Uterus (tissue), 3 donors: ENCODE measurements at regions not wholly inside any gene's neighbourhood (a gene's known extent, or its start where the extent isn't known, plus 50 kb on each side); places are given as distances from the start of the nearest gene placed in this dataset.

Source experiments
- DNase-seq, 2 donors: peaks; one replicate each; pipeline ENCODE4 v3.0.0-alpha.2; 2019 to 2020
- H3K27ac ChIP-seq, 2 donors: fragments of 200-600 bp; sonication (generic); 1 replicate in 1 of 2; 2 replicates in 1 of 2; pipeline ENCODE4 v1.5.1; 2016 to 2018
- H3K27me3 ChIP-seq, 2 donors: fragments of 200-600 bp; sonication (generic); one replicate each; pipeline ENCODE4 v1.5.1; 2018 to 2019; ENCODE audit warnings: control low read depth in 1 of 2
- H3K36me3 ChIP-seq, 2 donors: fragments of 200-600 bp; sonication (generic); one replicate each; pipeline ENCODE4 v1.5.1; 2019; ENCODE audit warnings: control low read depth in 1 of 2
- H3K4me1 ChIP-seq, 2 donors: fragments of 200-600 bp; sonication (generic); one replicate each; pipeline ENCODE4 v1.5.1; 2018 to 2019; ENCODE audit warnings: control low read depth in 1 of 2
- H3K4me3 ChIP-seq, 2 donors: fragments of 200-600 bp; sonication (generic); 1 replicate in 1 of 2; 2 replicates in 1 of 2; pipeline ENCODE4 v1.5.1; 2018 to 2019; ENCODE audit warnings: mild to moderate bottlenecking in 1 of 2
- H3K9me3 ChIP-seq, 2 donors: fragments of 200-600 bp; sonication (generic); one replicate each; pipeline ENCODE4 v1.5.1; 2019; ENCODE audit warnings: control low read depth in 1 of 2
- POLR2A ChIP-seq, 2 donors: fragments of 450-650 bp; IDR thresholded peaks; one replicate each; pipeline ENCODE4 v1.6.1; 2016; ENCODE audit warnings: antibody characterized with exemption in 2 of 2, mild to moderate bottlenecking in 1 of 2, moderate library complexity in 1 of 2
- intact Hi-C: fragments of 100-400 bp; cut with DNase I; formaldehyde crosslinking; loops from one replicate; pipeline ENCODE4 v1.15.1; 2023; ENCODE audit warnings: low total_unique reads
- TF ChIP-seq, protein P1 (sequence below), 4 experiments: fragments of 200-600 bp in 2 of 4; fragments of 450-650 bp in 2 of 4; sonication (generic) in 2 of 4; IDR thresholded peaks; one replicate each; pipeline ENCODE4 v1.5.1; 2016 to 2019; ENCODE audit warnings: antibody characterized with exemption in 4 of 4, mild to moderate bottlenecking in 2 of 4, moderate library complexity in 1 of 4
- donor health status: DM: yes; HTN: yes; CAD: no.

DNA sequence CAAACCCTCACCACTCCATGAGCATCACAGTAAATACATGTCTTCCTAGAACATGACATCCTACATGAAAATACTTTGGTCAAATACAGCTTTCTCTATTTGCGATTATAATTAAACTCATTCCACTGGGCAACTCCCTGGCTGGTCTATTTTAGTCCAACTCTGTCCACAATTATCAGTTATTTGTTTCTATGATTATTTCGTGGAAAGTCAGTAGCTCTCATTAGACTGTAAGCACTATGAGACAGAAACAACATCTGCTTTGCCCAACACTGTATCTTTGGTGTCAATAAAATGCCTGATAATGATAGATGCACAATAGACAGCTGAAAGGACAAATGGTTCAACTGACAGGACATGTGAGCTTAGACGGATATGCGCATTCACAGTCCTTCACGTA, 292.0 kb downstream of the KLF12 start:
- H3K4me3 ChIP-seq, result no peak overlapping the region
- intact Hi-C loops, result loop anchor here (10.0 kb wide), 1 partner anchor 63 kb away; no protein-coding TSS in a partner anchor

DNA sequence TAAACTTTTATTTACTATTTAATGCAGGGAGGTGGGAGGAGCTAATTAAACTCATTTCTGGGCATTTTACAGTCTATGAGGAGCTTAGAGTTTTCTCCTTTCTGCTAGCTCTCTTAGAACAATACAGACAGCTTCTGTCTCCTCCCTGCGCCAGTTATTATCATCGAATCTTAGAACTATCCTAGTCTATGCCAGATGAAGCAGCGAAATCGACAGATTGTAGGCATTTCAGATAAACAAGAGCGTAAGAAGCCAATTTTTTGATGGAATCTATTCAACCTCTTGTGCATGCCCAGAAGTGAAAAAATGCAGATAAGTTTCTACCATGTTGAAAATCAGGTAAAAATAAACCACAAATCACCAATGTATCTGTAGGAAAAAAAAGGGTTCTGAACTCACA, 297.1 kb downstream of the KLF12 start:
- Histone ChIP-seq H3K9me3 (no peaks in the 10 kb centered on the region), H3K4me1 (no peaks in the 10 kb centered on the region), H3K27me3 (no peaks in the 10 kb centered on the region), H3K36me3 (no peaks in the 10 kb centered on the region), H3K27ac (no peak overlapping the region), H3K4me3 (no peak overlapping the region)
- DNase-seq, result no peak
- no peak for TF ChIP-seq POLR2A (IDR thresholded peaks at IDR 0.05)
- intact Hi-C loops, result no loop called here

More for the DNA sequence above, 292.0 kb downstream of the KLF12 start:
- Histone ChIP-seq H3K27me3 (no peaks in the 10 kb centered on the region), H3K36me3 (no peaks in the 10 kb centered on the region), H3K9me3 (no peaks in the 10 kb centered on the region), H3K4me1 (no peaks in the 10 kb centered on the region), H3K27ac (no peak overlapping the region)
- DNase-seq, result no peak
- no peak for TF ChIP-seq POLR2A (IDR thresholded peaks at IDR 0.05)
- TF ChIP-seq, protein P1, sequence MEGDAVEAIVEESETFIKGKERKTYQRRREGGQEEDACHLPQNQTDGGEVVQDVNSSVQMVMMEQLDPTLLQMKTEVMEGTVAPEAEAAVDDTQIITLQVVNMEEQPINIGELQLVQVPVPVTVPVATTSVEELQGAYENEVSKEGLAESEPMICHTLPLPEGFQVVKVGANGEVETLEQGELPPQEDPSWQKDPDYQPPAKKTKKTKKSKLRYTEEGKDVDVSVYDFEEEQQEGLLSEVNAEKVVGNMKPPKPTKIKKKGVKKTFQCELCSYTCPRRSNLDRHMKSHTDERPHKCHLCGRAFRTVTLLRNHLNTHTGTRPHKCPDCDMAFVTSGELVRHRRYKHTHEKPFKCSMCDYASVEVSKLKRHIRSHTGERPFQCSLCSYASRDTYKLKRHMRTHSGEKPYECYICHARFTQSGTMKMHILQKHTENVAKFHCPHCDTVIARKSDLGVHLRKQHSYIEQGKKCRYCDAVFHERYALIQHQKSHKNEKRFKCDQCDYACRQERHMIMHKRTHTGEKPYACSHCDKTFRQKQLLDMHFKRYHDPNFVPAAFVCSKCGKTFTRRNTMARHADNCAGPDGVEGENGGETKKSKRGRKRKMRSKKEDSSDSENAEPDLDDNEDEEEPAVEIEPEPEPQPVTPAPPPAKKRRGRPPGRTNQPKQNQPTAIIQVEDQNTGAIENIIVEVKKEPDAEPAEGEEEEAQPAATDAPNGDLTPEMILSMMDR (IDR thresholded peaks at IDR 0.05), result no peak

DNA sequence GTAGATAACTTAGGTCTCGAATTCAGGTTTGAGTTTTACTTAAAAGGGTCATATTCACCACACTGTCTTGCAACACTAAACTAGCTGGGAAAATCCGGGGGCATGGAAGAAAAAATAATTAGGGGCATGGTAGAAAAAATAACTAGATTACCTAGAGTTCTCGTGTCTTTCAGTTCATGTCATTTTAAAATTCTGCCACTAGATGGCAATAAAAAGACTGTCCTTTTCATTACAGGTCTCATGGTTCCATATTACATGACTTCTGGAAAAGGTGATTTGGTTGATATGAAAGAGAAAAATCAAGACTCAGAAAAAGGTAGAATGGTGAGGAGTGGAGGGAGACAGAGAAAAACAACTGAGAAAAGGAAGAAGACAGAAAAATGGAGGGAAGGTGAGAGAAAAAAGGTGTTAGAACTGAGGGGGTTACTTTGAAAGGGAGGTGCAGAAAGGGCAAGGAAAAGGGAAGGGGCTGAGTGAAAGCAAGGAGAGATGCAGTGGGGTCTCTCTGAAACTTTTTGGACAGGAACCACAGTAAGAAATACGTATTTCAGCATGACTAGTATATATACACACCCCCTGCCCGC, 299.0 kb downstream of the KLF12 start:
- Histone ChIP-seq H3K27me3 (no peaks in the 10 kb centered on the region), H3K9me3 (no peaks in the 10 kb centered on the region), H3K27ac (no peak overlapping the region), H3K36me3 (no peaks in the 10 kb centered on the region), H3K4me3 (no peak overlapping the region), H3K4me1 (no peaks in the 10 kb centered on the region)
- intact Hi-C loops, result no loop called here
- TF ChIP-seq, protein P1 (IDR thresholded peaks at IDR 0.05), result peak; percentile 54 to 66 (median 60)
- no peak for TF ChIP-seq POLR2A (IDR thresholded peaks at IDR 0.05)
- no peak for DNase-seq

DNA sequence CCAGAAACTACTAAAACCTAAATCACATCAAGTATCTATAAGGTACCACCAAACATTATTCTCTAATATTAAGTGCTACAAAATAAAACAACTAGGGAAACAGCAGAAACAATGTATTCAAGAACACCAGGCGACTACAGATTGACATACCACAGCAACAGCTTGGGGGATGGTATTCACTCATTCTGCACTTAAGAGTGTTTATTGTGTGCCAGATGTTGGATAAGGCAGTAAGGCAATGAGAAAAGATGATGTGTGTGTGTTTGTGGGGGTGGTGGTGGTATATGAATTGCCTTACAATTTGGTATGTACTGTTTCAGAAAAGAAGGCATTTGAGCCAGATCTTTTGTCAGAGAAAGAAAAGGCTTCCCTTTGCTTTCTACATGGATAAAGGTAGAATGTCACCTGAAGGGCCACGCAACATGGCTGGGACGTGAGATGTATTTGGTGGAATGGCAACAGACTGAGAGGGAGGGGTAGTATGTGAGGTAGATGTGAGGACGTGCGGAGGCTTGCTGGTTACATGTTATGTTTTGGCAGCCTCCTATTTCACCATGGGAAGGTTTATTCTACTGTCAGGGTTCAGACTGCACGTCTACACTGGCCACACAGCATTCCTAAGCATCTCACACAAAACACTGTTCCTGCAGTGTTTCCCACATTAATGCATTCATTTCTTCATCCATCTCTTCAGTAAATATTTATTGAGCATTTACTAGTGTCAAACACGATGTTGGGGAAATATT, 300.7 kb downstream of the KLF12 start:
- no peaks in the 10 kb centered on the region for H3K27me3 ChIP-seq
- TF ChIP-seq POLR2A (IDR thresholded peaks at IDR 0.05), result no peak
- TF ChIP-seq, protein P1 (IDR thresholded peaks at IDR 0.05), result no peak
- no peak overlapping the region for H3K27ac ChIP-seq
- H3K4me1 ChIP-seq, result no peaks in the 10 kb centered on the region
- no peaks in the 10 kb centered on the region for H3K36me3 ChIP-seq
- H3K9me3 ChIP-seq, result no peaks in the 10 kb centered on the region
- no peak overlapping the region for H3K4me3 ChIP-seq
- no peak for DNase-seq
- intact Hi-C loops, result no loop called here

DNA sequence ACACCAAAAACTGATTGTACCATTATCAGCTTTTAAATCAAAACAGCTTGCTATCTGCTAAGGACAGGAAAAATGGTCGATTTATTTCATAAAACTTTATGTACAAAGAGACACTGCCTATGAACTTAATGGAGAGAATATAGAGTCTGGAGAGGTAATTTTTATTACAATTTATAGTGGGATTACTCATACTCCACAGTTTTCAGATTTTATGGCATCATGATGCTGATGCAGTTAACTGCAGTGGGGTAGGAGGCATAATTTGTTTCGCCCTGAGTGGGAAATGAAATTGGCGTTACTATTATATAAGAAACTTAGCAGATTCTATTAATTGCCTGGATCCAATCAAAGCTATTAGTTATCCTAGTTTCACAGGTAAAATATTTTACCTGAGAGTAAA, 301.4 kb downstream of the KLF12 start:
- Histone ChIP-seq H3K4me1 (no peaks in the 10 kb centered on the region), H3K27me3 (no peaks in the 10 kb centered on the region), H3K36me3 (no peaks in the 10 kb centered on the region), H3K4me3 (no peak overlapping the region), H3K27ac (no peak overlapping the region), H3K9me3 (no peaks in the 10 kb centered on the region)
- intact Hi-C loops, result no loop called here
- no peak for DNase-seq
- TF ChIP-seq POLR2A (IDR thresholded peaks at IDR 0.05), result no peak

DNA sequence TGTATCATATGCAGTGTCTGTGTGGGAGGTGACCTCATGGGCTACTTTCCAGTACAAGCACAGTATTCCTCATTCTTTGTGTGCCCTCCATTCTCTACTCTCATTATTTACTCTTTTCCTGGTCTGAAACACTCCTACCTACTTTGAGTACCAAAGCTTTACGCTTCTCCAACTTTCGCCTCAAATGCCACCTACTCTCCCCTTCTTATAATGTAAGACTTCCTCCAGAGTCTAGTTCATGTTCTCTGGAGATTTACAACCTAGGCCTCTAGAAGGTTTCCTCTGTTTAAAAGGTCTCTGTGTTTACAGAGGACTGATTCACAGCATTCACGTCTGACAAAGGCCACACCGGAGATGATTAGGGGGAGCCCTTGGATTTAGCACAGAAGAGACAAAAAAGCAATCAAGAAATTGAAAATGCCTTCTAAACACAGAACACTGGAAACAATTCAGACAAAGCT, 302.0 kb downstream of the KLF12 start:
- Histone ChIP-seq H3K27ac (no peak overlapping the region), H3K4me1 (no peaks in the 10 kb centered on the region), H3K27me3 (no peaks in the 10 kb centered on the region), H3K9me3 (no peaks in the 10 kb centered on the region), H3K4me3 (no peak overlapping the region), H3K36me3 (no peaks in the 10 kb centered on the region)
- TF ChIP-seq, protein P1 (IDR thresholded peaks at IDR 0.05), result no peak
- no peak for TF ChIP-seq POLR2A (IDR thresholded peaks at IDR 0.05)
- DNase-seq, result no peak
- intact Hi-C loops, result no loop called here
